BJ (cell line): ENCODE measurements at regions not wholly inside any gene's neighbourhood (a gene's known extent, or its start where the extent isn't known, plus 50 kb on each side); places are given as distances from the start of the nearest gene placed in this dataset.

Source experiments
- CTCF ChIA-PET: fragments of 350-600 bp; formaldehyde crosslinking; extraction: SDS; loops from one replicate; lab custom pipeline; 2021; ENCODE audit warnings: antibody characterized with exemption, inconsistent platforms; lab: Yijun Ruan, JAX
- POLR2A ChIA-PET: fragments of 300-600 bp; sonication (Branson Sonifier 250); formaldehyde crosslinking; extraction: SDS; loops from one replicate; lab custom pipeline; 2021; ENCODE audit warnings: antibody characterized with exemption; lab: Charles Lee
- DNase-seq: peaks from one replicate; pipeline ENCODE4 v3.0.0-alpha.2; 2011; ENCODE audit warnings: low read depth
- H3K27me3 ChIP-seq: 2 replicates; pipeline ENCODE4 v1.6.0; 2011; ENCODE audit warnings: low read length; ENCODE audit not compliant: control insufficient read depth, insufficient read depth
- H3K36me3 ChIP-seq: 2 replicates; pipeline ENCODE4 v1.5.1; 2011; ENCODE audit warnings: low read length; ENCODE audit not compliant: control insufficient read depth, insufficient read depth
- H3K4me3 ChIP-seq: 2 replicates; pipeline ENCODE4 v1.5.1; 2011; ENCODE audit warnings: low read depth, mild to moderate bottlenecking, control low read depth, low read length
- TF ChIP-seq, protein P1 (sequence below): IDR thresholded peaks from 2 replicates; pipeline ENCODE4 v1.5.1; 2011; ENCODE audit warnings: low read depth, mild to moderate bottlenecking, control low read depth, inconsistent platforms, low read length, moderate library complexity; ENCODE audit not compliant: insufficient read depth

DNA sequence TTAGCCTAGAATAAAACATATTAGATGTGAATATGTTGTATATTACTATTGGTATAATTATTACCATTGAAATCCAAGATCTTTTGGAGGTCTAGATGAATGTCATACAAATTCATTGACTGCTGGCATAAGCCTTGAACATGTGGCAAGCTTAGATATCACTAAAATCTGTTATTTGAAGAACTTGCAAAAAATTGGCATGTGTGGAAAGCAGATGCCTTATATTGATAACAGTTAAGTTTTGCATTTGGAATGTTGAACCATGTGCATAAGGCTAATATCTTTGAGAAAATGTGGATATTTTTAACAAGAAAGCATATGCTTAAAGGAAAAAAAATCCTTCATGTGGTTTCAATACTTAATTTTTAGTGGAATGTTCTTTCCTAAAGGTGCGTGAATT is 203.6 kb upstream of the PRICKLE1 start:
- CTCF ChIA-PET = no interaction called here
- Histone ChIP-seq H3K36me3 (no peaks in the 10 kb centered on the region), H3K4me3 (no peak overlapping the region), H3K27me3 (no peaks in the 10 kb centered on the region)
- POLR2A ChIA-PET = no interaction called here
- no peak for DNase-seq
- TF ChIP-seq, protein P1, sequence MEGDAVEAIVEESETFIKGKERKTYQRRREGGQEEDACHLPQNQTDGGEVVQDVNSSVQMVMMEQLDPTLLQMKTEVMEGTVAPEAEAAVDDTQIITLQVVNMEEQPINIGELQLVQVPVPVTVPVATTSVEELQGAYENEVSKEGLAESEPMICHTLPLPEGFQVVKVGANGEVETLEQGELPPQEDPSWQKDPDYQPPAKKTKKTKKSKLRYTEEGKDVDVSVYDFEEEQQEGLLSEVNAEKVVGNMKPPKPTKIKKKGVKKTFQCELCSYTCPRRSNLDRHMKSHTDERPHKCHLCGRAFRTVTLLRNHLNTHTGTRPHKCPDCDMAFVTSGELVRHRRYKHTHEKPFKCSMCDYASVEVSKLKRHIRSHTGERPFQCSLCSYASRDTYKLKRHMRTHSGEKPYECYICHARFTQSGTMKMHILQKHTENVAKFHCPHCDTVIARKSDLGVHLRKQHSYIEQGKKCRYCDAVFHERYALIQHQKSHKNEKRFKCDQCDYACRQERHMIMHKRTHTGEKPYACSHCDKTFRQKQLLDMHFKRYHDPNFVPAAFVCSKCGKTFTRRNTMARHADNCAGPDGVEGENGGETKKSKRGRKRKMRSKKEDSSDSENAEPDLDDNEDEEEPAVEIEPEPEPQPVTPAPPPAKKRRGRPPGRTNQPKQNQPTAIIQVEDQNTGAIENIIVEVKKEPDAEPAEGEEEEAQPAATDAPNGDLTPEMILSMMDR = no peak

DNA sequence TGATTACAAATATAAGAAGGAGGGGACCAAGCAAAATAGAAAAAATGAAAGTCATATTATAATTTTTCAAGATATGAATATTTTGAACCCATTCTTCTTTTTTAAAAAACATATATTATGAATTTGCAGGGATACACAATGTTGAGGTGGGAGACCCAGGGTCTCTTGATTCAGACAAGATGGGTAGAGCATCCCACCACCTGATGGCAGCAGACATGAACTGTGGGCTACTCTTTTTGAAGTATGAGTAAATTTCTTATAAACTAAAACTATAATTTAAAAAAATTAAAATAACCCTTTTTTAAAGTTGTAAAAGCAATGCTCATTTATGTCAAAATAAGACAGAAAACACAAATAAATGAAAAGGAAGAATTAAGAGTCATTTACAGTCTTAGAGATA is 202.7 kb upstream of the PRICKLE1 start:
- ChIA-PET POLR2A (no interaction called here), CTCF (no interaction called here)
- no peaks in the 10 kb centered on the region for H3K27me3 ChIP-seq
- TF ChIP-seq, protein P1 = no peak
- DNase-seq = no peak
- no peaks in the 10 kb centered on the region for H3K36me3 ChIP-seq
- no peak overlapping the region for H3K4me3 ChIP-seq

DNA sequence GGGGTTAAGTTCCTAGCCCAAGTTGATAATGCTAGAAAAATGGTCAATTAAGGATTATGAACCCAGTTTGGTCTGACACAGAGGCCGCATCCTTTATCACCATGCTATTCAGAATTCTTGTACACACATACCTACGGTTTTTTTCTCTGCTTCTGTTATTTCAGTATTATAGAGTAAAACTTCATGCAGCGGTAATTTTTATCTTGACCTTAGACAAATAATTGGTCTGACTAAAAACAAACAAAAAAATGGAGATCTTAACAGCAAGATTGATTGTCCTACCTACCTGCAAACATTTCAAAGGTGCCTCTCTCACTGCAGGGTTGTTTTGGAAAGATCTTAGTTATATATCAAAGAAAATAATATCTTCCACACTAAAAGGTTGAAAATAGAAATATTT is 201.9 kb upstream of the PRICKLE1 start:
- TF ChIP-seq, protein P1 = no peak
- DNase-seq = no peak
- Histone ChIP-seq H3K4me3 (no peak overlapping the region), H3K27me3 (no peaks in the 10 kb centered on the region), H3K36me3 (no peaks in the 10 kb centered on the region)
- POLR2A ChIA-PET = no interaction called here
- CTCF ChIA-PET = no interaction called here

DNA sequence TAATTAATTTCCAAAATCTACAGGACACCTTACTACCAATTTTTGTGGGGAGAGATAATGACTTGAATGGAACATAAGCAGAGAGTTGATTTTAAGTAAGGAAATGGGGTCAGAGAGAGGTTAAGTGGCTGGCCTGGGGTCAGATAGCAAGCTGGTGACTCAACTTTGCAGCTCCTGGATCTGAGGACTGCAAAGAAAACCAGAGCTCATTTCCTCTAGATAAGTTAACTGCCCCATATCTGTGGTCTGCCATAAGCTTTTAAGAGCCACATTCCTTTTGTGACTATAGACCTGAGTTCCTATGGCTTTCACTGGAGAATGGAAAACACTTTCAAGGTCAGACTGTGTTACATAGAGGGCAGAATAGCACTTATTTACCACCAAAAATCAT is 201.2 kb upstream of the PRICKLE1 start:
- CTCF ChIA-PET = interaction anchor here (1.0 to 1.3 kb wide), 2 partner anchors 308 to 547 kb away, joined by 3 to 5 read pairs; no protein-coding TSS in a partner anchor

DNA sequence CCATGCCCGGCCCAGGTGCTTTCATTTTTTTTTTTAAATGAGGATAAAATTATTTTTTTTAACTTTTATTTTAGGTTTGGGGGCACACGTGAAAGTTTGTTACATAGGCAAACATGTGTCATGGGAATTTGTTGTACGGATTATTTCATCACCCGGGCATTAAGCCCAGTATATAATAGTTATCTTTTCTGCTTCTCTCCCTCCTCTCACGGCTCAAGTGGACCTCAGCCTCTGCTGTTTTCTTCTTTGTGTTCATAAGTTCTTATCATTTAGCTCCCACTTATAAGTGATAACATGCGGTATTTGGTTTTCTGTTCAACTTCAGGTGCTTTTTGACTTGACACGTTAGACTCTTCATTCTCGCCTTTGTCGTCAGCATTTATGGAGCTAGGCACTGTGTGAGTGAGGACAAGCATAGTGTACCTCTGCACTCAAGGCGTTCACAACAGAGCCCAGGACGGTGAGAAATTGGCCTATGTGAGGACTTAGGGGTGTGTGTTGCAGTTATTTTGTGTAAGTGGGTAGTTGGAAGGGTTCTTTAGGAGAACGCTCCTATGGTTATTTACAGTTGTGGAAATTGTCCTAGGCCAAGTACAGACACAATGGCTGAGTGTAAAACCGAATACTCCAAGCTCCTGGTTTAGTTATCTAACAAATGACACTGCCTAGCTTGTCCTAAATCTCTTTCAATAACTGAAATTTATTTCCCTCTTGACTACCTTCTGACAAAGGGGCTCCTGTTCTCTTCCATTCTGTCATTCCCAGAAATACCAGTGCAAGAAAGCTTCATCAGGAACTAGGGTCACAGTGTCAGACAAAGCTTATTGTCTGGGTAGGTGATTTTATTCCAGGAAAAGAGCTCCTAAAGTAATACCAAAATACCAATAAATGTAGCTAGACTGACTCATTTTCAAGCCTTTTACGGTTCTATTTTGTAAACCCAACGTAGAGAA is 200.5 kb upstream of the PRICKLE1 start:
- H3K36me3 ChIP-seq = no peaks in the 10 kb centered on the region
- H3K4me3 ChIP-seq = no peak overlapping the region
- no peaks in the 10 kb centered on the region for H3K27me3 ChIP-seq
- DNase-seq = no peak
- CTCF ChIA-PET = interaction anchor here (1.0 to 1.3 kb wide), 2 partner anchors 307 to 548 kb away, joined by 3 to 5 read pairs; no protein-coding TSS in a partner anchor
- POLR2A ChIA-PET = no interaction called here
- TF ChIP-seq, protein P1 = no peak

More for the DNA sequence above, 201.2 kb upstream of the PRICKLE1 start:
- H3K36me3 ChIP-seq = no peaks in the 10 kb centered on the region
- POLR2A ChIA-PET = no interaction called here
- DNase-seq = peak; percentile 68
- TF ChIP-seq, protein P1 = no peak
- H3K27me3 ChIP-seq = no peaks in the 10 kb centered on the region
- no peak overlapping the region for H3K4me3 ChIP-seq
